Thyroid gland (tissue), 4 donors: ENCODE measurements at regions not wholly inside any gene's neighbourhood (a gene's known extent, or its start where the extent isn't known, plus 50 kb on each side); places are given as distances from the start of the nearest gene placed in this dataset.

Experiments used
- POLR2A ChIP-seq, 2 donors: fragments of 450-650 bp; IDR thresholded peaks; one replicate each; pipeline ENCODE4 v1.6.1; 2017; ENCODE audit warnings: antibody characterized with exemption in 2 of 2, mild to moderate bottlenecking in 2 of 2, moderate library complexity in 1 of 2
- TF ChIP-seq, protein P1 (sequence below), 6 experiments: fragments of 200-600 bp in 3 of 6; fragments of 450-650 bp in 3 of 6; sonication (generic) in 3 of 6; IDR thresholded peaks; one replicate each; pipeline ENCODE4 v1.5.1; 2016 to 2019; ENCODE audit warnings: antibody characterized with exemption in 6 of 6, mild to moderate bottlenecking in 2 of 6, inconsistent platforms in 1 of 6, moderate library complexity in 1 of 6

GRCh38 chr9:82458296-82458695 lies 469.7 kb downstream of the SPATA31D1 start:
- TF ChIP-seq POLR2A (IDR thresholded peaks at IDR 0.05) = no peak
- TF ChIP-seq, protein P1, sequence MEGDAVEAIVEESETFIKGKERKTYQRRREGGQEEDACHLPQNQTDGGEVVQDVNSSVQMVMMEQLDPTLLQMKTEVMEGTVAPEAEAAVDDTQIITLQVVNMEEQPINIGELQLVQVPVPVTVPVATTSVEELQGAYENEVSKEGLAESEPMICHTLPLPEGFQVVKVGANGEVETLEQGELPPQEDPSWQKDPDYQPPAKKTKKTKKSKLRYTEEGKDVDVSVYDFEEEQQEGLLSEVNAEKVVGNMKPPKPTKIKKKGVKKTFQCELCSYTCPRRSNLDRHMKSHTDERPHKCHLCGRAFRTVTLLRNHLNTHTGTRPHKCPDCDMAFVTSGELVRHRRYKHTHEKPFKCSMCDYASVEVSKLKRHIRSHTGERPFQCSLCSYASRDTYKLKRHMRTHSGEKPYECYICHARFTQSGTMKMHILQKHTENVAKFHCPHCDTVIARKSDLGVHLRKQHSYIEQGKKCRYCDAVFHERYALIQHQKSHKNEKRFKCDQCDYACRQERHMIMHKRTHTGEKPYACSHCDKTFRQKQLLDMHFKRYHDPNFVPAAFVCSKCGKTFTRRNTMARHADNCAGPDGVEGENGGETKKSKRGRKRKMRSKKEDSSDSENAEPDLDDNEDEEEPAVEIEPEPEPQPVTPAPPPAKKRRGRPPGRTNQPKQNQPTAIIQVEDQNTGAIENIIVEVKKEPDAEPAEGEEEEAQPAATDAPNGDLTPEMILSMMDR (IDR thresholded peaks at IDR 0.05) = no peak
